G401.6 (cell line): ENCODE measurements at regions not wholly inside any gene's neighbourhood (a gene's known extent, or its start where the extent isn't known, plus 50 kb on each side); places are given as distances from the start of the nearest gene placed in this dataset.
"Not testable (repeated sequence)": the region's sequence is repeated elsewhere in the genome, so short reads cannot be mapped to it uniquely, and the experiment has no call there.

Experiments used
- FAIRE-seq: peaks from 2 replicates; lab custom pipeline; 2012; peaks lifted over from hg19 to GRCh38; lab: Jason Lieb, UNC

- FAIRE-seq: no peak
Observed at GRCh38 chr20:6660441-6660840, 107.0 kb upstream of the BMP2 start.

- not testable (repeated sequence) for FAIRE-seq
Observed at GRCh38 chr20:6658909-6659308, 108.6 kb upstream of the BMP2 start.

- no peak for FAIRE-seq
Observed at GRCh38 chr20:6657904-6658303, 109.6 kb upstream of the BMP2 start.

DNA sequence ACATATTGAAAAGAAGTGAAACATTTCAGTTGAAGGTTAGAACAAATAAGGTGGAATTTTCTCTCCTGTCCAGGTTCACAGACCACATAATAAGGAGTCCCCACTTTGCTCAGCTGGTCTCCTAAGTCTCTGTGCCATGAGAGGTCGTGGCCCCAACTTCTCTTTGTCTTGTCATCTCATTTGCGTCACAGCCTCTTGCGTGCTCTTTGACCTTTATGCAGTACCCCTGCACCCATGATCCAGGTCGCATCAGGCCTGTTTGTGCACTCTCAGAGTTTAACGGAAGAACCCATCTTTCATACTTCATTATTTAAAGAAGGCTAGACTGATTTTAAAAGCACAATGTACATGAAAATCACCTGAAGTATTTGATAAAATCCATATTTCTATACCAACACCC is 110.4 kb upstream of the BMP2 start:
- FAIRE-seq: no peak

GRCh38 chr20:6654513-6655252 is 112.8 kb upstream of the BMP2 start:
- FAIRE-seq: no peak

- FAIRE-seq: no peak
Observed at GRCh38 chr20:6651561-6651960, 115.9 kb upstream of the BMP2 start.

DNA sequence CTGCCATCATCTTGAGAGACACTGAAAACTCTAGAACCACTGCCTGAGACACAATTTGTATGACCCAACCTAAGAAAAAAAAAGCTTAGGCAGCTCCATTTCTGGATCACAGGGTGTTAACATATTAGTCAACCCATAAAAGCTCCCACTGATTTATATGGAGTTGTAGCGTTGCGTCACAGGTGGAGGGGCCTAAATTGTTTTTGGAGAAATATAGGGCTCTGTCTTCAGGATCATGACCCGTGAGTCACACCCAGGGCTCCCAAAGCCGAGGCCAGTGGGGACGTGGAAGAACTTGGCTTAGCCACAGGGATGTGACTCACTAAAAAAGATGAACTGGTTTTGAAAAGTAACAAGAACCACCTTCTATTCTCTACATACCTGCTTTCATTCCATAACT is 116.5 kb upstream of the BMP2 start:
- no peak for FAIRE-seq

GRCh38 chr20:6646021-6646636 is 121.4 kb upstream of the BMP2 start:
- FAIRE-seq: no peak

DNA sequence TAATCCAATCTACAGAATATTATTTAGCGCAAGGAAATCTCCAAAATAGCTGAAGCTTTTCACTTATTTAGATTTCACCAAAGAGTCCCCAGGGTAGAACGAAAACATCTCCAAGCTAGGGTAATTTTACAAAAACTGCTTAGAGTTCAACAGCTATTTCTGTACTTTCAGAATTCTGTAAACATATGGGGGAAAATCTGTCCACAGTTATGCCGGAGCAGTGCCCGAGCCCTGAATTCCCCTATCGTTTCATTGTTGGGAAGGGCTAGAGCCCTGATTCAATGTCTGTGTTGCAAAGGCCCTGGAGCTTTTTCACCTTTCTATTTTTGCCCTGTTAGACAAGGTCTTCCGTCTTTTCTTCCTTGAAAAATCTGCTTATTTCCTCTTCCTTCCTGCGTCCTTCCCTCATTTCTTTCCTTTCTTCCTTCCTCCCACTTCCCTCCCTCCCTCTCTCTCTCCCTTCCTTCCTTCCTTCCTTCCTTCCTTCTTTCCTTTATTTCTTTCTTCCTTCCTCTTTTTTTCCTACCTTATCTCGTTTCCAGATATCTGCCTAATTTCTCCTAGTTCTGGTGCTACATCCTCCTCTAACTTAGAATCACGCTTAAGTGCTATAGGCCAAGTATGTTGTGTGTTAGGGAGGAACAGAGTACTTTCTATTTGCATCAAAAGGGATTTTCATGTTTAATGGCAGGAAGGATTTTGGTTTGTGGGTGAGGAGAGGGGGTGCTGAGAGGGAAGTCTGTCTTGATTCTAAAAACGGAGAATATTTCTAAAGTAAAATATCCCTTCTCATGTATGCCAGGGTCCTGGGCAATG is 122.5 kb upstream of the BMP2 start:
- FAIRE-seq: no peak

DNA sequence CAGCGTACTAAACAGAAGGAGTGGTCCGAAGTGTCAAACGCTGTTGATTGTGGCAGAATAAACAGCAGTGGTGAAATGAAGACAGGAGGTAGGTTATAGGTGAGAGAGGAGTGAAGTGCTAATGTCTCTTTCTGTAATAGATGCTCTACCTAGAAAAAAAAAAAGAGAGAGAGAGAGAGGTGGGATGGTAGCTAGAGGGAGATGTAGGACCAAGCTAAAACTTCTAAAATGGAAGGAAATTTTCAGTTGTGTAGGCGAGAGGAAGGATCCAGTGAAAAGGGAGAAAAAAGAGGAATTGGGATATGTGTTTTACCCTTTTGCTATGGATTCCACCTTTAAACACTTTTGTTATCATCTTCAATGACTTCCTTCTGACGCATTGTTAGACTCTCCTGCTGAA is 126.5 kb upstream of the BMP2 start:
- no peak for FAIRE-seq

- FAIRE-seq: no peak
Observed at GRCh38 chr20:6637160-6637579, 130.3 kb upstream of the BMP2 start.

DNA sequence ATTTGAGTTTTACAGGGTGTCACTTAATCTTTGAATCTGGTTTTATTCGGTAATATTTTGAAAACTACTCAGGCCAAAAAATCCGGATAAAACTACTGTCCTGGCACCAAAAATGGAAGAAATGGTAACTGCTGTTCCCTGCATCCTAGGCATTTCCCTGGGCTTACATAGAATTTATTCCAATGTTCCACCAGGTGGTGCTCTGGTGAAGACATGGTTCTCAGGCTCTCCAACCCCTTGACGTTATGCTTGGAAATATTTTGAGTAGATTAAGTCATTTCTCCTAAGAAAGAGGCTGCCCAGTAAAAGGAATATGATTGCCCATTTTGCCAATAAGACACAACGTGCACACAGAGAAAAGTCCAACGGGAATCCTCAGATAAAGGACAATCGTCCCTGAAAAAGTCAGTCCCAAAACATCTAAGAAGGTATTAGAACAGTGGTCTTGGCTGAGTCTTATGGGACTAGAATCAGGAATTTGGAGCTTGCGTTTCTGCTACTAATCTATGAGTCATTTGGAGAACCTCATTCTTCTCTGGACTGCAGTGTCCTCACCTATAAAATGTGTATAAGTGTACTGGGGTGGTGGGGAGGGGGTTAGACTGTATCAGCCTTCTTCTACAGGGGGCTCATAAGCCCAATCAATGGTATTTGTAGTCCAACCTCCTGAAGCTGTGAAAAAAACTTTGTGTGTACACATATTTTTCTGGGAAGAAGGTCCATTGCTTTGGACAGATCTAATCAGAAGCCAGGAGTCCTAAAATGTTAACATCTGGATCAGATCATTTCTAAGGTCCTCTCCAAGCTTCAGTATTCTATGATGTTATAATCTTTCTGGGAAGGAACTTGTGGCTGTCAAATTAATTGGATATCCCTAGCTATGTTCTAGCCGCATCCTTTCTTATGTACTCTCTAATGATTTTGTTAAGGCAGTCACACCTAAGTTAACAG is 131.0 kb upstream of the BMP2 start:
- FAIRE-seq: no peak

DNA sequence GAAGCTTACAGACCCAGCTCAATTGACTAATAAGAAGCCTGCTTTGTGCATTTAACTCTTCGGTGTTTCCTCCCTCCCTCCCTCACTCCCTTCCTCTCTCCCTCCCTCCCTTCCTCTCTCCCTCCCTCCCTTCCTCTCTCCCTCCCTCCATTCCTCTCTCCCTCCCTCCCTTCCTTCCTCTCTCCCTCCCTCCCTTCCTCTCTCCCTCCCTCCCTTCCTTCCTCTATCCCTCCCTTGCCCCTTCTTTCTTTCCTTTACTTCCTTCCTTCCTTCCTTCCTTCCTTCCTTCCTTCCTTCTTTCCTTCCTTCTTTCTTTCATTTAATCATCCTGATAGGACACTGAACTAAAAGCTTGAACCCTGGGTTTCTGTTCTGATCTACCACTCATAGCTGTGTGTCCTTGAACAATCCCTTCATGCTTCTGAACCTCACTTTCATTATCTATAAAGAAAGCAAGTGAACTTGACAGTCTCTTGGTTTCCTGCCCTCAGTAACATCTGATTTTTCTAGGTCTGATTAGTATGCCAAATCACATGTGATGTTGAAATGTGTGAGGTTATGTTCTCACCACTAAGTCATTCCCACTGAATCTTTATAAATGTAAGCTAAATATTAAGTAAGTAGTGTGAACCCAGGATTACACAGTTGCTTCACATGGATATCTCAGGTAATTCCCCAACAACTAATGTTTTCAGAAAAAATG is 132.3 kb upstream of the BMP2 start:
- no peak for FAIRE-seq

DNA sequence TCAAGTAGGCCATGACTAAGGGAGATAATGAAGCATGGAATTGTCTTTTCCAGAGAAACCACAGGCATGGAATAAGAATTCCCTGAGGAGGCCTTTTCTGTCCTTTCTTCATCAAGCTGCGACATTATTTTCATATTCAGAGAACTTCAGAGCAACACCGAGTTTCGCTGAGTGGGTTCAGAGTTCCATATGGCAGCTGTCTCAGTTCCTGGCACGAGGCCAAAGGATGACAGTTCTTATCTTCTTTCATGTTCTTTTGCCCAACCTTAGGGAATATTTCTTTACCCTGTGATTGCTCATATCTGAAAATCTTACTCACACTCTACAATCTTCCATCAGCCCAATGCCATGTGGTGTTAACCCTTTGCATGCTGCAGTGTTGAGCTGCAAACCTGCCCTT is 135.3 kb upstream of the BMP2 start:
- FAIRE-seq: no peak

DNA sequence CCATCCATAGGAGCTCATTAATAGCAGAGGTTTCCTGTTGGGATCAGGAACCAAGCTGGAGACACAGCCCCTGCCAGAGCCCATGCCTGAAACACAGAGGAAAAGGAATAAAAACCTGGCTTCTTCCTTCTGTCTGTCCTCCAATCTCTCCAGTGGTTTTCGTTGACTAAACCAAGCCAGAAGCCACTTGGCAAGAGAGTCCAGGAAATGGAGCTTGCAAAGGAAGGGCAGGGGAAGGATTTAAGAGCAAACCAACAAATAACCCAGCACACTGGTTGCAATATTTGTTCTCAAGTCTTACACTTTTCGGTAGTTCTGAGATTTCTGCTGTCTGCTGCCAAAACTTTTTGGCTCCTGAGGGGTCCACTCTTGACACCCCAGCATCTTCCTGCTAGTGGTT is 137.0 kb upstream of the BMP2 start:
- no peak for FAIRE-seq

DNA sequence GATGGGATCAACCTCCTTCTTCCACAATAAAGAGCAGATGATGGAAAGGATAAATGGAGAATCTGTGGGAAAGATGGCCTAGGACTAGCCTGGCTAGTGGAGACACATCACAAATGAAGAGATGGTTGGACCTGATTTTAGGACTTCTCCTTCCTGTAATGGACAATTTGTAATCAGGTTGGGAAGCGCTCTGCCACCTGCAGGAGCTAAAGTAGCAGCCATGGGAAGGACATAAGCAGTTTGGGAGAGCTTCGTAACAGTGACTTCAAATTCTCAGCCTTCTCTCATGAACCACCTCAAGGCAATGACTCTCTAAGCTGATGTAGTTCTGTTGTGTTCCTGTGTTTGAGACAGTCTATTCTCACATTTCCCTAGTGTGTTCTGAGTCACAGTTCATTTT is 137.9 kb upstream of the BMP2 start:
- FAIRE-seq: no peak

DNA sequence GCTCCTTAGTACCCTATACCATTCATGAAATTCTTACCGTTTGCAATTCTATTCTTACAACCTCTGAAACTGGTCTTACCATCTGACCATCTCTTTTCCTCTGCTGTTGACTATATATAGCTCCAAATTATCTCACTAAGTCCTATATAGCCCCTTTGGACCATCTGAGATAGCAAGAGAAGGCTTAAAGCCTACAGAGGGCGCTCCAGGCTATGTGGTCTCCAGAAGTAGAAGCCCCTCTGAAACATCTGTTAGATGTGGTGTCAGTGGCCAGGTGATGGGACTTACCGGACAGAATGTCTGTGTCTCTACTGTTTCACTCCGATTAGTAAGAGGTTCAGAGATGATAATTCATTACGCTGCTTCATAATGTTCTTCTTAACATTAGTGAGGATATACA is 140.7 kb upstream of the BMP2 start:
- FAIRE-seq: no peak

DNA sequence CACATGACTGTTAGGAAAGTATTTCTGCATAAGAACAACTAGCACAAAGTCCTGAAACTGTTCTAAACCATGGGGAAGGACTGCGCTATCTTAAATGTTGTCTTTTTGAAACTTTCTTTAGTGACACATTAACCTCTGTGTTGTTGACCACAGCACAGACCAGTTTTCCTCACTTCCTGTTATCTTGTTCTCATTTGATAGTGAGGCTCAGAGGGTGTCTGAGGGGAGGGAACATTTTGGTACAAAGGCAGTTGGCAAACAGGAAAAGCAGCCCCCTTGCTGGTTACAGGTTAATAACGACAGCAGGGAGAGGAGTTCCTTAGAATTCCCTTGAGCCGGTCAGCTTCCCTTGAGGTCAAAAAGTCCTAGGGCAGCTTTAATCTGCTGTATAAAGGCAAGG is 143.5 kb upstream of the BMP2 start:
- no peak for FAIRE-seq

GRCh38 chr20:6622041-6622440 is 145.4 kb upstream of the BMP2 start:
- FAIRE-seq: no peak

GRCh38 chr20:6618051-6618450 is 149.4 kb upstream of the BMP2 start:
- no peak for FAIRE-seq

DNA sequence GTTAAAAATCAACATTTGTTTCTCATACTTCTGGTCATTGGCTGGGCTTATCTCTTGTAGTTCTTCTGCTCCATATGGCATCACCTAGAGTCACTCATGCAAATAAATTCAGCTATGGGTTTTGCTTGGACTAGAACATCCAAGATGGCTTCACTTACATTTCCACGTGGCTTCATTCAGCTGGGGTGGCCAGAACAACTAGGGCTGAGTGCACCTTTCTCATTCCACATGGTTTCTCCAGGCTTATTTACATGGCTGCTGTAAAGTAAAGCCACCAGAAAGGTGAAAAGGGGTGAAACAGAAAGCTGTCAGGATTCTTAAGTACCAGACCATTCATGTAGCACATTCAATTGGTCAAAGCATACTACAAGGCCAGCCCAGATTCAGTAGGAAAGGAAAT is 151.1 kb upstream of the BMP2 start:
- no peak for FAIRE-seq

GRCh38 chr20:6614836-6615235 is 152.7 kb upstream of the BMP2 start:
- FAIRE-seq: no peak
